DMS 273 treated with DMSO at 0.1 percent for 48 hours (cell line): ENCODE measurements at regions not wholly inside any gene's neighbourhood (a gene's known extent, or its start where the extent isn't known, plus 50 kb on each side); places are given as distances from the start of the nearest gene placed in this dataset.

Experiments
- DNase-seq: peaks from one replicate; lab custom pipeline; 2025; lab: John Stamatoyannopoulos, UW

DNA sequence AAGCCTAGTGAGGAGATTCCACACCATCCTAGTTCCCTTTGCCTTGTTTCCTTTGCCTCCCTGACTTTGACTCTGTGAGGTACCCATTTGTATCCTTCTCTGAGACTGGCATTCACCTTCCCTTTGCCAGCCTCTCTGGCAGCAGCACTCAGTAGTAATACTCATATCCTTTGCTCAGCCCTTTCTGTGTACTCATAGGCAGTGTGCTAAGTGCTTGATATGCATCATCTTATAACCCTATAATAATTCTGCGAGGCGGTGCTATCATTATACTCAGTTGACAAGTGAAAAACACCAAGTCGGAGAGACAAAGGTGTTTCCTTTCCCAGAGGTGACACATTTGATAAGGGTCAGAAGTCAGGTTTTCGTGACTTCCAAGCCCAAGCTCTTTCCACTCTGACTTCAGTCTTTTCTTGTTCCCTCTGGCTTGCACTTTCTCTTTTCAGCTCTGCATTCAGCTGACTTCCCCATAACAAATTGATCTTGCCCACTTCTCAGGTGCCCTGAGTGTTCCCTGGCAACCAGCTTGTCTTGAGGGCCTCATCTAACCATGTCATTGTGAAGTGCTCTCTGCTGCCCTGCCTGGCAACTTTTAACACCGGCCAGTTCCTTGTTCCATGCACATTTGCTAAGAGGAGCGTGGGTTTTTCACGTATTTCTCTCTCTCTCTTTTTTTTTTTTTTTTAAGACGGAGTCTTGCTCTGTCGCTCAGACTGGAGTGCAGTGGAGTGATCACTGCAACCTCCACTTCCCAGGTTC, 94.5 kb upstream of the UPP2 start:
- peak; percentile 9 for DNase-seq

DNA sequence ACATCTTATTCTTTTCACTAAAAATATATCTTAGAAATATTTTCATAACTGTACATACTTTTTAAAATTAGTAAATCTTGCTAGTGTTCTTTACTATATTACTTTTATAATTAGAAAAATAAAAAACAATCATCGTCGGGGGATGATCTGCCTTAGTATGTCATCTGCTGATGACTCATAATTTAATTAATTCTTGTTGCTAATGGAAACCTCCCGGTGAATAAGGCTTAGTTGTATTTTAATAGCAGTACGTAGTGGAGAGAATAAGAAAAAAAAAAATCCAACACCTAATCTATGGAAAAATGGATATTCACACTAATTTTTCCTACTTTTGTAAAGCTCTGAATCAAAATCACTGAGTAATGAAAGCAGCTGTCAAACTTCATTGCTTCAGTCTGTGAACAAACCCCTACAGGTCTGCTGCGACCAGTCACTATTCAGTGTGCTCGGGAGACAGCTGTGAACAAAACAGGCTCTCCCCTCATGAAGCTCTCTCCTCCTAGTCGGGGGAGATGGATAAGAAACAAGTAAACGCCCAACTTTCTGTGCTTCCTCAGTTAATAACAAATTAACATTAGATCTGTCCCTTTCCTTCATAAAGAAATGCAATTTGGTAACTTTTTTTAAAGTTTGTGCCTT, 97.4 kb upstream of the UPP2 start:
- no peak for DNase-seq

- no peak for DNase-seq
Observed at GRCh38 chr2:158002079-158002478, 99.6 kb upstream of the UPP2 start.

DNA sequence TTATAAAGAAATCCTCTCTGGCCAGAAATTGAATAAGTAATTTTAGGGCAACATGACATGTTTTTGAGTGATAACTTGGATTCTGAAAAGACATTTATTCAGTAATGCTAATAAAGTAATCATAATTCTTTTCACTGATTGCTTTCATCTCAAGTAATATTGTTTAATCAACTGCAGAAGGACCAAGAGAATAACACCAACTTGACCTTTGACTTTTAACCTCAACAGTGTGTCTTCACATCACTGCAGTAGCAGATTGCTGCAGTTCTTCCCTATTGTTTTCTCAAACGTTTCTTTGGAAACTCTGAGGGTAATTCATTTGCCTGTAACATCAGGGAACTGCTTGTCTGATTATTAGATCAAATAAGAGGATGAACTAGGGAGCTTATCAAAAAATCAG, 104.9 kb upstream of the UPP2 start:
- DNase-seq = no peak

DNA sequence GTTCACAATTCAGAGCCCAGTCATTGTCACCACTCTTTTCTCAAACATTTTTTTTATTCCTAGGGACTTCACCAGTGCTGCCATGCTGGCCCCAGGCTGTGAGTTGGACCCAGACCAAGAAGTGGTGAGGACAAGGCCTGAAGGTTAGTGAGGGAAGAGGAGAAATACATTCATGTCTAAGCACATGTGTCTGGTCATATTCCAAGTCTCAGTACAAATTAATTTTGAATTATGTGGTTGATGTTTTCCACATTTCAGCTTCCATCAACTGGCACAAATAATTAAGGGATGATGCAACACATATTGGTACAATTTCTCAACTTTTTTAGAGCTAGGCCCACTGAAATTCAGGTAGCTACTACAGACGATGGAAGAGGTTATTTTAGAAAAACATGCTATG, 106.6 kb upstream of the UPP2 start:
- DNase-seq = no peak

DNA sequence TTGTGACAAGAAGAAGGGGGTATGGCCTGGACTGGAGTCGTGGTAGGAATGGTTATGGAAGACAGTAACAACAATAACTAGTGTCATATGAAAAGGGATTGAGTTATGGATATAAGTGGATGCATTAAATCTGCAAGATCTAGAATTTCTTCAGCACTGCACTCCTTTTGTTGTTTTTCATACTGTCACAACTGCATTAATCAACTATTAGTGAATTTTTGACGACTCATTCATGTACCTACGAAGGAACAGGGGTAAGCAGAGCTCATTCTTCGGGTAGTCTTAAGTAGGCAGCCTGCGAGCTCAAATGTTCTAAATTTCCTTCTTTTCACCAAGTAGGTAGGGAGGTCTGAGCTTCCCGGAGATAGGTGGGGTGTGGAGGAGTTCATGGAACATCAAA, 109.7 kb upstream of the UPP2 start:
- DNase-seq = no peak

GRCh38 chr2:157990173-157990572, 111.5 kb upstream of the UPP2 start:
- no peak for DNase-seq

DNA sequence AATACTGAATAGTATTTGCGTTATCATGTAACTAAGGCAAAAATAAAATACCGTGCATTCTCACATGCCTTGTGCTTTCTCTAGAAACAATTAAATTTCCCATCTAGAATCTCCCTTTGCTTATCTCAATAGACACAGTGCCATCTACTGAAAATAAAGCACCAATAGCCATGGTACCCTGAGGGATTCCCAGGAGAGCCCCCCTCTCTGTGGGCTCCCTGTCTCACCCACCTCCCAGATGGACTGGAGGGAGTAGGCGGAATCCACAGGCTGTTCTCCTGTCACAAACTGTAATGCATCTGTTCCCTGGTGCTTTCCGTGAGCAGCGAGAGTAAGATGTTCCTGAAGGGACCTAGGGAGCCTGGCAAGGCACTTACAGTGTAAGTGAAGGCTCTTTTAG, 112.4 kb upstream of the UPP2 start:
- DNase-seq = no peak

- DNase-seq = no peak
Observed at GRCh38 chr2:157986761-157987160, 110.6 kb upstream of the ACVR1 start.

- no peak for DNase-seq
Observed at GRCh38 chr2:157984866-157985265, 108.7 kb upstream of the ACVR1 start.

DNA sequence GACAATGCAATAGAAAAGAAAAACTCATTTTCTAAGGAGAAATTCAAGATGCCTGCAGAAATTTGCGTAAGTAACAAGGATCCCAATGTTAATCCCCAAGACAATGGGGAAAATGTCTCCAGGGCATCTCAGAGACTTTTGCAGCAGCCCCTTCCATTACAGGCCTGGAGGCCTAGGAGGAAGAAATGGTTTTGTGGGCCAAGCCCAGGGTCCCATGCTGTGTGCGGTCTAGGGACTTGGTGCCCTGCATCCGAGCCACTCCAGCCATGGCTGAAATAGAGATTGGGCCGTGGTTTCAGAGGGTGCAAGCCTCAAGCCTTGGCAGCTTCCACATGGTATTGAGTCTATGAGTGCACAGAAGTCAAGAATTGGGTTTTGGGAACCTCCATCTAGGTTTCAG, 103.9 kb upstream of the ACVR1 start:
- DNase-seq = no peak

DNA sequence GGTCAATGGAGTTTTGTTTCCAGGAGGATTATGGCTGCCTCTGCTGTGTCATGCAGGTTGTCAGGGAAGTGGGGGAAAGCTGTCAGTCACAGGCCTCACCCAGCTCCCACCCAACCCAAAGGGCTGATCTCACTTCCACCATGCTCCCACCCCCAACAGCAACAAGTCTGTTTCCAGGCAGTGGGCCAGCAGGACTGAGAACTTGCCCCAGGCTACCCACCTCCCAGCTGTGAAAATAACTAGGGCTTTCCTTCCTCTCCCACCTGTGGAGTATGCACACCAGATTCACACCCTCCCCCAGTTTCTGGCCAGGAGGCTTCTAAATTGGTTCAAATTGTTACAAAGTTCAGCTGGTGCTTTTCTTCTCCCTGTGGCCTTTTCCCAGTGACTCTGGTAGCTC, 95.6 kb upstream of the ACVR1 start:
- DNase-seq = peak; percentile 12

GRCh38 chr2:157967856-157968255, 91.7 kb upstream of the ACVR1 start:
- no peak for DNase-seq

DNA sequence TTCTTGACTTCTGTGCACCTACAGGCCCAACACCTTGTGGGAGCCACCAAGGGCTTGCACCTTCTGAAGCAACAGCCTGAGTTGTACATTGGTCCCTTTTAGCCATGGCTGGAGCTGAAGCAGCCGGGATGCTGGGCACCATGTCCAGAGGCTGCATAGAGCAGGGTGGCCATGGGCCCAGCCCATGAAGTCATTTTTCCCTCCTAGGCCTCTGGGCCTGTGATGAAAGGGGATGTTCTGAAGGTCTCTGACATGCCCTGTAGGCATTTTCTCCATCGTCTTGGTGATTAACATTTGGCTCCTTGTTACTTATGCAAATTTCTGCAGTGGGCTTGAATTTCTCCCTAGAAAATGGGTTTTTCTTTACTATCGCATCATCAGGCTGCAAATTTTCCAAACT, 83.1 kb upstream of the ACVR1 start:
- DNase-seq = no peak

GRCh38 chr2:157957596-157957995, 81.5 kb upstream of the ACVR1 start:
- DNase-seq = no peak

- no peak for DNase-seq
Observed at GRCh38 chr2:157952558-157952957, 76.4 kb upstream of the ACVR1 start.

- DNase-seq = no peak
Observed at GRCh38 chr2:157948856-157949255, 72.7 kb upstream of the ACVR1 start.

- DNase-seq = no peak
Observed at GRCh38 chr2:157946919-157947557, 70.9 kb upstream of the ACVR1 start.

GRCh38 chr2:157940024-157940423, 63.9 kb upstream of the ACVR1 start:
- DNase-seq = no peak

DNA sequence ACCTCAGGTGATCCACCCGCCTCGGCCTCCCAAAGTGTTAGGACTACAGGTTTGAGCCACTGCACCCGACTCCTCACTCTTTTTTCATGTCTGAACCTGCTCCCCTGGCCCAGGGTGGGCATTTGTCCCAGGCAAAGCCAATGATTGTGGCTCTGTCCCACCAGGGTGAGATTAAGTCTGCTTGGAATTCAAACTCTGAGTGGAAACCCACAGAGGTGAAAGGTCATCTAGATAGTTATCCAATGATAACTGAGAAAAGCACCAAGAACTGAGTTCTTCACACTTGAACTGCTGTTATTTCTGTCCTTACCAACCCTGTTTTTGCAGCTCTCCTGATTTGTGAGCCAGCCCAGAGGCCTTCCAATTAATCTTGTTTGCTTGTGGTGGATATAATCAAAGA, 62.4 kb upstream of the ACVR1 start:
- DNase-seq = no peak

- DNase-seq = no peak
Observed at GRCh38 chr2:157936406-157936805, 60.3 kb upstream of the ACVR1 start.

GRCh38 chr2:157935378-157935906, 59.3 kb upstream of the ACVR1 start:
- DNase-seq = no peak

- no peak for DNase-seq
Observed at GRCh38 chr2:157934684-157935377, 58.7 kb upstream of the ACVR1 start.
